GM18861 (cell line): ENCODE measurements at regions not wholly inside any gene's neighbourhood (a gene's known extent, or its start where the extent isn't known, plus 50 kb on each side); places are given as distances from the start of the nearest gene placed in this dataset.

ENCODE experiments used
- ATAC-seq: cut with Tn5 transposase; IDR thresholded peaks from one replicate; pipeline ENCODE4 v1.9.1; 2021; ENCODE audit not compliant: unreplicated experiment

DNA sequence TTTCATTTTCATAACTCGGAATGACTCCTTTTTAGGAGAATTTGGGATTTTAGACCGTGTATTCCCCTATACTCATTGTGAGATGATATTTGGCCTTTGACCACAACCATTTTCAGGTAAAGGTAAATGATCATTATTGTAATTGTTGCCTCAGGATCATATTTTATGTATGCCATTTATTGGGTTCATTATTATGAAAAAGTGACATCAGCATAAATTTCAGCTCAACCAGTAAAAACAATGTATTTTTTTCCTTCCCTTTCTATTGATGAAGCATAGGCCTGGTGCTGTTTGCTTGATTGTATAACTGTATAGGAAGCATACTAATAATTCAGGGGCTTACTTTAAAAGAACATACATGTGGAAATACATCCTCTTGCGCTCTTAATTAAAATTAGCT, 832.9 kb upstream of the FANCL start:
- ATAC-seq, result no peak

DNA sequence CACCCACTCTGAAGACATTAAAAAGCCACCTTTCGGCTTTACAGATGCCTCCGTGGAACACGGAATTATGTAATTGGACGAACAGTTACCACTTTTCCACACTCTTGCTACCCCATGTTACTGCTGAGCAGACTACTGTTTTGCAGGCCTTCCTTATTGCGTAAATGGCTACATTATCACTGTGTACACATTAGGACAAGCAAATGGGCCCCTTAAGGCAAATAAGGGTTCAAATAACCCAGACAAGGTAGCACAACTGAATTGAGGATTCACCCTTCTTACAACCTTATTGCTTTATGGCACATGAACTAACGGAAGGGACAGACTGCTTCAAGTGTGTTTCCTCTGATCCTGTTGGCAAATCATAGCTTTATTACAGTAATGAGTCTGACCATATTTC, 832.2 kb upstream of the FANCL start:
- ATAC-seq, result no peak

DNA sequence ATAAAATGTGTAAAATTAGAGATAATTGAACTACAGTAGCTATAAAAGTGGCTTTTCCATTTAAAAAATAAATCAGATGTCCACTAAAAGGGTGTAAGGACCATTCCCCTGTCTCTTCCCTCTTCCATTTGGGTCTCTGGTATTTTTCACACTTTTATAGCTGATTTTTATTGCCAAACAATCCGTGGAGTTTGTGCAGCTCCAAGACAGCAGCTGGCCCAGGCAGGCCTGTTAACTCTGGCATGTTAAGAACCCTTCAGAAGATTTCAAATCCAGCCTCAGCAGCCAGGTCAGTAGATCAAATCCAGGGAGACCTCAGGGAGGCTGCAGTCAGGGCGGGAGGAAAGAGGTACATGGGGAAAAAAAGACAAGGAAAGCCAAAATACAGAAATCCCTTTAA, 827.1 kb upstream of the FANCL start:
- ATAC-seq, result no peak

DNA sequence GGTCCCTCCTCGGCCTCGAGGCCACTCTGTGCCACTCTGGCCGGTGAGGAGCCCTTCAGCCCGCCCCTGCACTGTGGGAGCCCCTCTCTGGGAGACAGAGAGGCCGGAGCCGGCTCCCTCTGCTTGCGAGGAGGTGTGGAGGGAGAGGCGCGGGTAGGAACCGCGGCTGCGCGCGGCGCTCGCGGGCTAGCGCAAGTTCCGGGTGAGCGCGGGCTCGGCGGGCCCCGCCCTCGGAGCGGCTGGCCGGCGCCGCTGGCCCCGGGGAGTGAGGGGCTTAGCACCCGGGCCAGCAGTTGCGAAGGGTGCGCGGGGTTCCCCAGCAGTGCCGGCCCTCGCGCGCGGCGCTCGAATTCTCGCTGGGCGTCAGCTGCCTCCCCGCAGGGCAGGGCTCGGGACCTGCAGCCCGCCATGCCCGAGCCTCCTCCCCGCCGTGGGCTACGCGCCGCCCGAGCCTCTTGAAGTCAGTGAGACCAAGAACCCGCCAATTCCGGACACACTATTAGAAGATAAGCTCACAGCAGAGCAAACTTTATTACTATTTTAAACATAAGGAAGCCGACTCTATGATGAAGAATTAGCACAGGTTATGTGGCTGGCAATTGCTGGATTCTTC, 825.8 kb upstream of the FANCL start:
- ATAC-seq, result no peak

DNA sequence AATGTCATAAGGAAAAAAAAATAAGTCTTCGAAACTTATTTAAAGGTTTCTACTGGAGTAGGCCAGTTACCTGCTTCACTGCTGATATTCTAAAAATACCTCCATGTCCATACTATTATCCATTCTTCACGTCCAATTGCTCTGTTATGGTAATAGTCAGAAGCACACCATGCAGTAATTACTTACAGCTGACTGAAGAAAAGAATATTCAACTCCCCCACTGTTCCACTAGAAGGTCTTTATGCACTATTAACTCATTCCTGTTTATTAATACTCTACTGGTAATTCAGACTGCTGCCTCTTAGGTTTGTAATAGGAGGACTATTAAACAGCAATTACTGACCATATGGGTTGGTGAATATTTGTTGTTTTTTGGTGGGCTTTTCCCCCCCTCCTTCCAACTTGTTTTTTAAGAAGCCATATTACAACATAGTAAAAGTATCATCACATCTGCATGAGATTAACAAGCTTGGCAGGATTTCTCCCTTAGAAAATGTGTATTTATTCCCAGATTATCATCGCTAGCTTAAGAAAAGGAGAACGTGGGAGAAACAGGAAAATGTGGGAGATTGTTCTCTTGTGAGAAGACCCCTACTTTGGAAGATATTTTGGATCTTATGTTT, 806.4 kb upstream of the FANCL start:
- ATAC-seq, result no peak

DNA sequence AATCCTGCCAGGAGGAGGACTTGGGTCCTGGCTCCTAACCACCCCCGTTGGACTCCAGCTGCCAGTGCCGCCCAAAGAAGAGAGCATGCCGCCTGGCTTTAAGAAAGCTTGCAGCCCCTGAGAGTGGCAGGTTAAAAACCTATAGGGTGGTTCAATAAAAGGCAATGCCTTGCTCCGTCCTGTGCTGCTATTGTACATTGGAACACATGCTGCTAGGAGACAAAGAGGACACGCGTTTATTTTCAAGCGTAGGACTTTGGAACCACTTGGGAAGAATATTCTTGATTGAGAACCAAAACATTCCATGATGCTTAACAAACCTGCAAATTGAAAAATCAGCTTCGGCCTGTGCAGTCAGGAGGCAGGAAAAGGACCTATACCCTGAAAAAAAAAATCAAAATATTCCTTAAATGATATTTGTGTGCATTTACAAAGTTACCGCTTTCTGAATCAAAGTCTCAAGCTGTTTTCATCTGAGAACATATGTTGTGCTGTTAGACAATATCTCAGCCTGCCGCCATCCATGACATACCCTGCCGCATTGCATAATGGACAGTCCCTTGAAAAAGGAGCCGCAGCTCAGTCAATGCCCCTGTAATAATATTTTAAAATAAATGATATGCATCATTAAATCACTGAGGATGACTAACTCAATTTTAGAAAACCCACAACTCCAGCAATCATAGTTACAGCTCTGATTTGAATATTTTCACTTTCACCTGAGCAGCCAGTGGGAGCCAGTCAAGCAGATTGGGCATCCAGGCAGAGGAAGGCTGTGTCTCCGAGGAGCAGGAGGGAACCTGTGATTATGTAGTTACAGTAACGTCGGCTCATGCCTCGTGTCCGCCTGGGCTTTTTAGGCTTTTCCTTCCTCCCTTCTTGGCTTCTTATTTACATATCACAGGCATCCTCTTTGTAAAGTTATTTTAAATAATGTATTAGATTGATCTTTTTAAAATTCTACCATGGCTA, 805.6 kb upstream of the FANCL start:
- ATAC-seq, result no peak

DNA sequence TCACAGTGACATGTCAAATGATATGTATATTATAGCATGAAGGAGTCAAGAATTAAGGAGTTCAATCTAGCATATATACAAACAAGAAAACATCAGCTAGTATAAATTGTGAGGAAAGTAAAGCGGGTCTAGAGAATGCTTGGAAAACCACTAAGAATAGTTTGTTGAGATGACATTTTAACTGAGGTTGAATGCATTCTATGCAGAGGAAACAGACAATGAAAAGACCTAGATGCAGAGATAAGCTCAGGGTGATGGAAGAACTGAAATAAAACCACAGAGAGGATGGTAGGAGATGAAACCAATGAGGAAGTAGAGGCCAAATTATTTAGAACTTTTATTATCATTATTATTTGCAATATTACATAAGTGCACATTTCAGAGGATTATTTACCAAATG, 803.6 kb upstream of the FANCL start:
- ATAC-seq, result no peak

DNA sequence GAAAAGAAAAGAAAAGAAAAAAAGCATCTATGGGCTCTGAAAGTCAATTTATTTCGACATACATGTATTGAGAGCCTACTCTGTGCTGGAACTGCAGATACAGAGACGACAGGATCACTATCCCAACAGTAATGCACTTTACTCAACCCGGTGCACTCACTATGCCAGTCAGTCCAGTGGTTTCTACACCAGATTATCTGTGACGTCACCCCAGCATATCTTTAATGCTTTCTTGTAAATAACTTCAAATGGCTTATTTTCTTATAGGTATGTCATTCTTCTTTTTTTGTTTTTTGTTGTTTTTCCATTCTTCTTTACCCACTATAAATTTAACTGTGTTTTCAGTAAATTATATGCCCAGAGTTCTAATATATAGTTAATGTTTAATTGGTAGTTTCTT, 800.0 kb upstream of the FANCL start:
- no peak for ATAC-seq

DNA sequence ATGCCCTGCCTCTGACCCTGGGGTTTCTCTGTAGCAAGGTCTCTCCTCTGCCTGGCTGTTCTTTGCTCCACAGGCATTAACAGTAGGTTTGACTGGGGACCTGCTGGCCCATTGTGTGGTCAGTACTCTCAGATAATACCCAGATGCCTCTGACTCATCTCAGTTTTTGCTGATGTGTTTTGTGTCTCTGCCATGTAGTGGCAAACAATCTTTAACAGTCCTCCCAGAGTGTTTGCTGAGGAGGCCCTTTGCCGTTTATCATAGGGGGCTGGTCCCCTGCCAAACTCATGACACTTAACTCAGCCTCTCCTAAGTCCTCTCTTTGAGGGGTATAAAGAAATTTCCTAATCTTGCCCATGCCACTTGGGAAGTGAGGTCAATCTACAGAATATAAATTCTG, 793.7 kb upstream of the FANCL start:
- no peak for ATAC-seq

DNA sequence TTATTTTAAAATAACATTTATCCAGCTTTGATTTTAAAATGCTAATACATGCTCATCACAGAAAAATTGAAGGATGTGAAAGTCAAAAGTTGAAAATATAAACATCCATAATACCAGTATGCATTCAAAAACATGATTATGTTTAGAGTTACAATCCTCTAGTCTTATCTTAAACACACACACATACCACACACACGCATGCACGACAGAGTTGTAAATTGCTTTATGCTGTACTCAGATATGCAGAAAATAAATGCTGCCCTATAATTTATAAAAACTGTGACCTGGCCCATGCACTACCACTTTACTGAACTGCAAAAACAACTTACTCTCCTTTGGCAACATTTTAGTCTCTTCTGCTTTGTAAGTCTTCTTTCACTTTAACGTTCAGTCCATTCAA, 793.0 kb upstream of the FANCL start:
- no peak for ATAC-seq

DNA sequence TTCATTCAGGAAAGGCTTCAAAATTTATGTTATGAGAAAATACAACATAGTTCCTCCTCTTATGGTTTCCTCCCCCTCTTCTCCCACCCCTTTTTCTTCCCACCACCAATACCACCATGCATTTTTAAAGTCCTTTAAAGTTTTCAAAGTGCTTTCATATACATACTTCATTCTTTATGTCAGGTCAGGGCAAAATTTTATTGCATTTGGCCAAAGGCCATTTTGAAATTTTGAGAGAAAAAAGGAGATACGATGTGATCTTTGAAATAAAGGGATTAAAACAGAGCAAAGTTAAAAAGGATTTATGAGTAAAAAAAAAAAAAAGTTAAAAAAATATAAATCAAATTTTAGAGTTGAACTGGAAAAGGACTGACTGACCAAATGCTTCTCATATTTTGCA, 792.5 kb upstream of the FANCL start:
- no peak for ATAC-seq

DNA sequence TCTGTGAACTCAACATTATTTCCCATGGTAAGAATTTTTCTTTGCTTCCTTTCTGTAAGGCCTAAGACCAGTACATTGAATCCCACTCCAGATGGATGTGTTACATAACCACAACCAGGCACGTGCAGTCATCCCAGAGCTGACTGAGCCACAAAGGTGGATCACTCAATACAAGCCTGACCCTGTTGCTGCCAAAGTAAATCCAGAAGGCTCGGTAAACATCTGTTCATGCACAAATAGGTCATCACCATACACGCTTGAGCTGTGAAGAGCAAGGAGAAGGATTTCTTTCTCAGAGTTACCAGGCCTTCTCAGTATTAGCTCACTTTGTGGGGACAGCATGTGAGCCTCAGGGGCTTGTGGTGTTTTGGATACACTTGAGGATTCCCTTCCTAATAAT, 791.4 kb upstream of the FANCL start:
- ATAC-seq, result no peak

DNA sequence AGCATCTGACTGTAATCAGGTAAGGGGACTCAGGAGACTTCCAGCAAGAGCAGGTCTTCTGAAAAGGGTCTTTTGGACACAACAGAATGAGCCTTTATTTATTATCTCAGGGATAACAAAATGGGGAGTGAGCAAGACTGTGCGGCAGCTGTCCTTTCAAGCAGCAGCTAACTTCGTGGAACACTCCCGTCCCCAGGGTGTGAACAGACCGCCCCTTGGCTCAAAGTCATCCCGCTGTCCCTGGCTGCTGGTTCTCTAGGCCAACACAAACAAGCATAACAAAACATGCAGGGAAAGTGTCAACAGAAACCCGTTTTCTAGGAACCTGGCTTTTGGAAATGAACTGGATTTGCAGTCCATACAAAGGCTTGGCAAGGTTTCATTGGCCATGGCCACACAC, 787.9 kb upstream of the FANCL start:
- ATAC-seq, result no peak

DNA sequence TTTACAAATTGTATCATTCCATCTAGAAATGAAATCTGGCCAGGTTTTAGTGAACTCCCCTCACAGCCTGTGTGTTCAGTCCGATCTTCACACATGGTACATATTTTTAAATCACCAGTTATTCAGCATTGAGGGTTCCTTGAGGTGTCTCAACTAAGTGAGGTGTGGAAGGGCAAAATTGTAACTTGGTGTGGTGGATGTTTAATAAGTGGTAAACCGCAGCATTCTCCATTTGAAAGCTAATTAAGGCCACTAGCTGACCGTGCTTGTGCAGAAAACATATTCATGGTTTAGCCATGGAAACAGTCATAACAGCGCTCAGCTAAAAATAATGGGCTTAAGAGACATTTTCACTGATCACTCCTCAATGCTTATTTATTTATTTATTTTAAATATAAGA, 786.2 kb upstream of the FANCL start:
- peak; percentile 59 for ATAC-seq

DNA sequence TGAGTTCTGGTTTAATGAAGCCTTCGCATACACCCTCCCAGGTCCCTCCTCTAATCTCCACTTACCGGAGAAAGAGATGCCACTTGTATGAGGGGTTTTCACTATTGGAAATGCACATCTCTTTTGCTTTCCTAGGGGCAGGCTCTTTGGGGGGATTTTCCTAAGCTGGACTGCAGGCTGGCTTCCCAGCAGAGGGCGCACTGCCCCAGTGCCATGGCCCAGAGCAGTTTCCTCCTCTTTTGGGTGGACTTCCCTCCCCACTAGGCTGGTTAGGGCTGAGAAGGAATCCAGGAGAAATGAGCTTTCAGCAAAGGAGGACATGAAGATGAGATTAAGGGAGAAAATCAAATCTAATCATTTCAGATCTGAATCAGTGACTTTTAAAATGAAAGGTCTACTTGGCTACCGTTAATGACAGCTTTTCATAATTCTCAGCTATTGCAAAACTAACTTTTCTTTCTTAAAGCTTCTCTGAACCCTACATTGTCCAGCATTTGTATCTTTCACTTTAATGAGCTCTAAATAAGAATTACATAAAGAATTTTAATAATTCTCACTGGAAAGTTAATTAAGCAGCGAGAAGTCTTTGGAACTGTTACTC, 784.1 kb upstream of the FANCL start:
- ATAC-seq, result no peak

DNA sequence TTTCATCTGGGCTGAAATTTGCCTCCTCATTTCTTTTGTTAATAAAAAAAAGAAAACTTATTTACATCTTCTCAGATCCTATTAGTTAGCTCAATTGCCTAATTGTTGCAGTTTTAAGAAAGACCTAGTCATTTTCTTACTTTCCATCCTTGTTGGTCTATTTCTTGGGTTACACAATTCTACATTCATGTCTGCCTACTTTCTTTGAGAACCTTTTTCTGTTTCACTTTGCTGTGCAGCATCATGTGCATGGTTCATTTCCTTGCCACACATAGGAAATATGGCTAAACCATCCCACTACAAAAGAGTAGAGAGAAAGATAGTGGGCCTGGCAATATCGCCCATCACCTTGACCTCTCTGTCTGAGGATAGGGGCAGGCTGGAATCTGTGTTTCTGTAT, 780.7 kb upstream of the FANCL start:
- no peak for ATAC-seq

DNA sequence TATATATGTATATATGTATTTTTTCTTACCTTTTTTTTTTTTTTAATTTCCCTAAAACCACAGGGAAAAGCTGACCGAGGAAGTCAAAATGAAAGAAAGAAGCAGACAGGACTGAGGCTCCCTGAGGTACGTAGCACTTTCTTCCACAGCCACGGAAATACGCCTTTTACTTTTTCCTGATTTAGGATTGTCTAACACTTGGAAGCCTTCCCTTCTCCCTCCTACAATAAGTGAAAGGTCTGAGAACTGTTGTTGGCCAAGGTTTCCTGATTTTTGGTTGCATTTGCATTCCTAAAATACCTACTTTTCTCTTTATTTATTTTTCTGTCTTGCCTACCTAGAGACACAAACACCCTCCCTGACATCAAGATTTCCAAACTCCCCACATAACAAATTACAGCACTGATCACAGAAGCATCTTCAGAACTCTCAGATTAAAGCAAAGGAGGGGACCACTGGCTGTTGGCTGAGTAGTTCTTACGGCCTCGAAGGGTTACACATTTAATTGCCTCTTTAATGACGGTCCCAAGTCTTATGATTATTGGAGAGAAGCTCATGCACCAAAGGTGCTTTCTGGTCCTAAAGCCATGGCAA, 778.5 kb upstream of the FANCL start:
- ATAC-seq, result no peak

DNA sequence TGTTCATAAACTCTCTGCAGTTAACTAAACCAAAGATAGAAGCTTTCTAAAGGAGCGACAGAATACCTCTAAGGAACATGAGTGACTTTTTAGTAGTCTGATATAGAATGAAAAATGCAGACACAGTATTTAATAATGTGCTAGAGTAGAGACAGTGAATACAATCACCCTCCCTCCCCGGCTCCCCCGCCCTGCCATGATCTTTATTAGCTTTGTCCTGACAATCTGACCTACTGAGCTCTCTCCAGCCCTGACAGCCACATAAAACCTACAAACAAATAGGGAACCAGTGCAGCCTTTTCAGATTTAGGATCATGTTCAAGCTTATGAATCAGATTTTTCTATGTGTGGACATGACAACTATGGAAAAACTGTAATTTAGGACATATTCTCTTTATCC, 777.6 kb upstream of the FANCL start:
- ATAC-seq, result no peak

DNA sequence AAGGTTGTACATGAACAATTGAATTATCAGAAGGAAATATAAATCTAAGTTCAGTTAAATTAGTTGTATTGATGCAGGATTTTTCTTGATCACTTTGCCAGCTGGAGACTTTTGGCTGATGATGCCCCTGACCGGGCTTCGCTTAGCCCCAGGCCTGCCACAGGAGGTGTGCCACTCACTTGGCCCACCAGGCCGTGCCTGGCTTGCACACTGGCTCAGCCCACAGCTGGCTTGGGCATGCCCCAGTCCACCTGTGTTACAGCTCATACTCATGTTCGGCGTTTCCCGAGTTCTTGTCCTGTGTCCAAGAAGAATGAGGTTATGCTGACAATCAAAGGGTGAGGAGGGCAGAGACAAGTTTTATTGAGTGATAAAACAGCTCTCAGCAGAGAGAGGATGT, 773.9 kb upstream of the FANCL start:
- no peak for ATAC-seq

DNA sequence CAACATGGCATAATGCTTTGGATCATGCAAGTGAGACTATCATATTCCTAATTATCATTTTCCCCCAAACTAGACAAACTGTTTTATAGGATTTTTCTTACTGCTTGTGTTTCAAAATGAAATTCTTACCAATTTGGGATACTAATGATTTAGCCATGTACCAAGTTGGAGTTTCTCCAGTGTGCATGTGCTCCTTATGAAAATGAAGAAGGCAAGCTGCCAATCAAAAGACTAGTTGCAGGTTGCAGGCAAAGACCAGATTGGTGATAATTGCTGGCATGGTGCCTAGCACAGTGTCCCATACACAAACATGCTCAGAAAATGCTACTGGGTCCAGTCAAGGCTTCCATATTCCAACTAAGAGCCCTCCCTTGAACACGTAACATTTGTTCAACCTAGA, 771.8 kb upstream of the FANCL start:
- ATAC-seq, result no peak

DNA sequence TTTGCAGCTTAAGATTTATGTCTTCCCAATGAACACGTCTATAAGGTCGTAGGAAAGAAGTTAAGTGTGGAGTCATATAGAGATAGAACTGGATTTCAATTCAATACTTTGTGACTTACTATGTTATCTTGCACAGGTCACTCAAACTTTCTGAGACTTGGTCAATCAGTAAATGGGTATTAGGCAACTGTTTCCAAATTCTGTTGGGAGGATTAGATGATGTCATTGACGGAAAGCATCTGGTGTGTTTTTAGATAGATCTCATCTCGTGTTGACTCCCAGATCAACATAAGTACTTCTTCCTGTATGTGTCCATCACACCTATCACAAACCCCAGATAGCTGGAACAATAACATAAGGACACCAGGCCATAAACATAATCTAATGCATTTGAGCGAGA, 771.1 kb upstream of the FANCL start:
- no peak for ATAC-seq
